PC-3 (cell line): ENCODE measurements at regions not wholly inside any gene's neighbourhood (a gene's known extent, or its start where the extent isn't known, plus 50 kb on each side); places are given as distances from the start of the nearest gene placed in this dataset.

Experiments
- EZH2 ChIP-seq: fragments of 300-600 bp; sonication (generic); IDR thresholded peaks from one replicate; pipeline ENCODE4 v1.6.1; 2017; ENCODE audit warnings: antibody characterized with exemption, mild to moderate bottlenecking, low read length; ENCODE audit not compliant: unreplicated experiment
- EZH2phosphoT487 ChIP-seq: fragments of 300-600 bp; sonication (generic); IDR thresholded peaks from 2 replicates; pipeline ENCODE4 v1.6.1; 2018; ENCODE audit warnings: mild to moderate bottlenecking, antibody characterized with exemption, low read length, borderline replicate concordance
- TF ChIP-seq, protein P1 (sequence below): fragments of 300-600 bp; sonication (generic); conservative IDR thresholded peaks from 2 replicates; pipeline ENCODE4 v1.5.1; 2017; ENCODE audit warnings: antibody characterized with exemption, low read depth, mild to moderate bottlenecking, low read length

DNA sequence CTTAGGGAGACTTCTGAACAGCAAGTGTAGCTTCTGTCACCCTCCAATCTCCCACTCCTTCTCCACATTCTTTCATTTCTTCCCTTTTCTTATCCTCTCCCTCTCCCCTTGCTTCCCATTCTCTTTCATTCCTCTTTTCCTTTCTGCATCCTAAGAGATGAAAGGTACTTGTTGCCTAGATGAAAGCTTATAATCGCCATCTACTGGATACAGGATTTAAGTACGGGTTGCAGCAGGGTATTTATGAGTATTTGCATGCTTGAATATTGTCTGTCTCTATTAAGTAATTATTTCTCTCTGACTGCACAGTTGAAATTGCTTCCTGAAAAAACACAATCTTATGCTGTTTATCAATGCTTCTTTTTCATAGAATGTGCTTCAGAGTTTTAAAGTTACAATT lies 174.0 kb upstream of the TENT5D start:
- TF ChIP-seq, protein P1, sequence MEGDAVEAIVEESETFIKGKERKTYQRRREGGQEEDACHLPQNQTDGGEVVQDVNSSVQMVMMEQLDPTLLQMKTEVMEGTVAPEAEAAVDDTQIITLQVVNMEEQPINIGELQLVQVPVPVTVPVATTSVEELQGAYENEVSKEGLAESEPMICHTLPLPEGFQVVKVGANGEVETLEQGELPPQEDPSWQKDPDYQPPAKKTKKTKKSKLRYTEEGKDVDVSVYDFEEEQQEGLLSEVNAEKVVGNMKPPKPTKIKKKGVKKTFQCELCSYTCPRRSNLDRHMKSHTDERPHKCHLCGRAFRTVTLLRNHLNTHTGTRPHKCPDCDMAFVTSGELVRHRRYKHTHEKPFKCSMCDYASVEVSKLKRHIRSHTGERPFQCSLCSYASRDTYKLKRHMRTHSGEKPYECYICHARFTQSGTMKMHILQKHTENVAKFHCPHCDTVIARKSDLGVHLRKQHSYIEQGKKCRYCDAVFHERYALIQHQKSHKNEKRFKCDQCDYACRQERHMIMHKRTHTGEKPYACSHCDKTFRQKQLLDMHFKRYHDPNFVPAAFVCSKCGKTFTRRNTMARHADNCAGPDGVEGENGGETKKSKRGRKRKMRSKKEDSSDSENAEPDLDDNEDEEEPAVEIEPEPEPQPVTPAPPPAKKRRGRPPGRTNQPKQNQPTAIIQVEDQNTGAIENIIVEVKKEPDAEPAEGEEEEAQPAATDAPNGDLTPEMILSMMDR = peak; percentile 56
- TF ChIP-seq EZH2 (no peak), EZH2phosphoT487 (no peak)
